ENCODE measurements at regions not wholly inside any gene's neighbourhood (a gene's known extent, or its start where the extent isn't known, plus 50 kb on each side); places are given as distances from the start of the nearest gene placed in this dataset.
"Not testable (repeated sequence)": the region's sequence is repeated elsewhere in the genome, so short reads cannot be mapped to it uniquely, and the experiment has no call there.

DNA sequence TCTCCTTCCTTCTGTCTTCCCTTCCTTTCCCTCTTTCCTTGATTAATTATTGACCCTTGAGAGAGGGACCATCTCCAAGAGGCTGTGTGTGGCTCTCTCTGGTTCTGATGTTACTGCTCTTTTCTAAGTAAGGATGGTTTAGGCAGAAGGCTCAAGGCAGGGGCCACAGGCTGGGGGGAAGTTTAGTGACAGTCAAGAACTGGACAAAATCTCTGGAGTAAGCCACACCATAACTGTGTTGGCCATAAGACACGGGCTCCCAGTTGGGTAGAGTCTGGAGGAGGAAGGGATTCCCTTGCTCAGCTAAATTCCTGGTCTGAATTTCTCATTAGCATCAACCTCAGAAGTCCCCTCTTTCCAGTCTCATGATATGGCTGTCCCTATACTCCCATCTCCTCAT lies 74.7 kb downstream of the BUD13 start:
- no peak for DNase-seq

DNA sequence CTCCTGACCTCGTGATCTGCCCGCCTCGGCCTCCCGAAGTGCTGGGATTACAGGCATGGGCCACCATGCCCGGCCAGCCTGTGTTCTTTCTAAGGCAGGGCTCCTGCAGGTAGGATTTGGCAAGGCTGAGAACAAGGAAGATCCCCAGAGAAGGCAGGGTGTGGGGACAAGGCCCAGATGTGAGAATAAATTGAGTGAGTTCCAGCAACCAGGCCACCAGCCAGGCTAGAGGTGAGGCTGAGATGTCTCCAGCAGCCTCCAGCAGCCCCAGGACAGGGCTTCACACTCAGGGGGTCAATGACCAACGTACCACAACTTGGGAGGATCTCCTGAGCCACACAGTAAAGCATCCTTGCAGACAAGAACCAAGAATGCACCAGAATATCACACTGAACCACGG lies 75.1 kb downstream of the BUD13 start:
- DNase-seq, result no peak

DNA sequence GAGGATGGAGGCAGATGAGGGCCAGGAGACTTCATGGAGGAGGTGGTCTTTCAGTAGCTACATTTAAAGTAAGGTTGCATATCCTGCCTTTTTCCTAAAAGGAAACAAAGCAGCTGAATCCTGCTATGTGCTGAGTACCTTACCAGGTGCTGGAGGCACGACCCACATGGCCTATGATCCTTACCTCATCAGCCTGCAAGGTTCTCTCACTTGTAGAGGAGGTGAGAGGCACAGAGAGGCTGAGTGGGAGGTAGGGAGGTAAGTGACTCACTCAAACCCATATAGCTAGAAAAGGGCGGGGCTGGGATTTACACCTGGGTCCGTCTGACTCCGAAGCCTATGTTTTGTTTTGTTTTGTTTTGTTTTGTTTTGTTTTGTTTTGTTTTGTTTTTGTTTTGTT lies 75.8 kb downstream of the BUD13 start:
- no peak for DNase-seq

DNA sequence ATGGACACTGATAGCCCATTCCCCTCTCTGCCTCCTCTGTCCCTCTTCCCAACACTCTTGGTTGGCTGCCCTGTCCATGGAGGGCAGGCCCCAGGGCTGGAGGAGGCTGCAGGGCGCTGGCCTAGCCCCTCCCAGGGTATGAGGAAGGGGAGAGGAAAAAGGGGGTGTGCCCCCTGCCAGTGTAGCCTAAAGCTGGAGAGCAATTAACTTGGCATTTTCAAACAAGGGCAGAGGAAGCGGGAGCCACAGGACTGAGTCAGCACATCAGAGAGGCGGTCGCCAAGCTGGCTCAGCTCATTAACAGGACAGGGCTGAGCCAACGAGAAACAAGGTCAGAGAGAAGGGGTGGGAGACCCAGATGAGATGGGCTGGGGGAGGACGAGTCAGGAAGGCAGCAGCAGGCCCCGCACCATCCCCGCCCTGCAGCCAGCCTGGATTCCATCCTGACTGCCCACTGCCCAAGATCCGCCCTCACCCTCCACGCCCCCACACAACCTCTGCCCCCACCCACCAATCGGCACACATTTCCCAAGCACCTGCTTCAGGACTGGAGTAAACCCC lies 76.3 kb downstream of the BUD13 start:
- no peak for DNase-seq

DNA sequence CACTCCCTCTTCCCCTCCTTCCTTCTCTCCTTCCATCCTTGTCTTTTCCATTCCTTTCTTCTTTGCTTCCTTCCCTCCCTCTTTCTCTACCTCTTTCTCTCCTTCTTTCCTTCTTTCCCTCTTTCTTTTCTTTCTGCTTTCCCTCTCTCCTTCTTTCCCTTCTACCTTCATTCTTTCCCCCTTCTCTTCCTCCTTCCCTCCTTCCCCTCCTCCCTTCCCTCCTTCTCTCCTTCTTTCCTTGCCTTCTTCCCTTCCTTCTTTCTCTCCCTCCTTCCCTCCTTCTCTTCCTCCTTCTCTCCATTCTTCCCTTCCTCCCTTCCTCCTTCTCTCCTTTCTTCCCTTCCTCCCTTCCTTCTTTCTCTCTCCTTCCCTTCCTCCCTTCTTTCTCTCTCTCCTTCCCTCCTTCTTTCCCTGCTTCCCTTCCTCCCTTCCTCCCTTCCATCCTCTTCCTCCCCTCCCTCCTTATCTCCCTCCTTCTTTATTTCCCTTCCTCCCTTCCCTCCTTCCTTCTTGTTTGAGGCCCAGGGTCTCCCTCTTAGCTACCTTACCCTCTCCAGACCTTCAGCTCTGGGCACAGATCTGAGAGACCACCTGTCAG lies 77.0 kb downstream of the BUD13 start:
- DNase-seq, result no peak

DNA sequence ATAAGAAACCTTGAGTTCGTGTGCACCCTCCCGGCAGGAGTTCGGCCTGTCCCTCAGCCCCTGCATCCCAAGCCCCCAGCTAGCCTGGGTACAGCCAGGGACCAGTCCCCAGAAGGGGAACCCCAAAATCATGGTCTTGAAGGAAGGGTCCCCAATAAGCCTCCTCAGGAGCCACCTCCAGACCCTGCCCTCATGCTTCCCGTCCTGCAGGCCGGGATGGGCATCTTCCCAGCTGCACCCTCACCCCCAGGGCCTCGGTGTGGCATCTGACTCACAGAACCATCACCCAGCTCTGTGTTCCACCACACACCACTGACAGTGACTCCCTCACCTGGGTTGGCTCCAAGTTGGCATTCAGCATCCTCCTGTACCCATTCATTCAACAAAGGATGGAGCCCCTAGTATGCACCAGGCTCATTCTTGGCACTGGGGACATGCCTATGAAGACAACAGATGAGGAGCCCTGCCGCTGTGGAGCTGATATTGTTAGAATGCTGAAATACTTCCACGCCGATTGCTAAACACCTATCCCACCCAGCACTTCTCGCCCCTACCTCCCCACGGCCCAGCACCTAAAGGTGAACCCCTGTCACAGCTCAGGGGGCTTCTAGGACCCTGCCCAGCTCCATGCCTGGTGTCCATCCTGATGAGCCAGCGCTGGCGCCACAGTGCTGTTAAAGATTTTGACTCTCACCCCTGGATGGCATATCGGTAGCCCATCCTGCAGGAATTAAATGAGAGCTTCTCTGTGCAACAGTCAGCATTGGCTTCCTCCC lies 77.8 kb downstream of the BUD13 start:
- DNase-seq, result no peak

- no peak for DNase-seq
Observed at GRCh38 chr11:116694349-116694725, 78.5 kb downstream of the BUD13 start.

DNA sequence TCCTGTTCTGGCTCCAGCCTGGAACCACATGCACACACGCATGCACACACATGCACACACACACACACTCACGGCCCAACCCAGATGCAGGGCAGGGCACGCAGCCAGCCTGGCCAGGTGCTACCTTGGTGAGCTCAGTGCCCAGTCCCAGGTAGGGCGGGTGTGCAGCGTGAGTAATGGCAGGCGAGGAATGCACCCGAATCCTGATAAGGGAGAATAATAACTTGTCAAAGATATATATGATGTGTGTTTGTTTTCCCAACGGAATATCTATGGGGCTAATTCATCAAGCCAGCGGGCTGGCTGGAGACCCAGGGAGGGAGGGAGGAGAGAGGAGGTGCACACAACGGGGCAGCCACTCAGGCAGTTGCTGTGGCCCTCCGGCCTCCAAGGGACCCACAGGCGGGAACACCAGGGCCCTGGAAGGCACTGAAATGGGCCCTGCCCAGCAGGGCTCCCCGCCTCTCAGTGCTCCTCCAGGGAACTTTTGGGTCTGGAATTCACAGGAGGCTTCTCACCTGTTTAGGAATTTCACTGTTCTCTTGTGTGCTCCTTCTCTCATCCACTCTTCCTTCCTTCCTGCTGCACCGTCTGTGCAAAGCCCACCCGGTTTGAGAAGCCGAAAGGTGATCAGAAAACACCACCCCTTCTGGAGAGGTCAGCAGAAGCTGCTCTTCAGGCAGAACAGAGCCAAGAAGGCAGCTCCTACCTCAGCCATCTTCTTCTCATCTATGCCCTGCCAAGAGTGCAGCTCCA lies 79.0 kb downstream of the BUD13 start:
- no peak for DNase-seq

DNA sequence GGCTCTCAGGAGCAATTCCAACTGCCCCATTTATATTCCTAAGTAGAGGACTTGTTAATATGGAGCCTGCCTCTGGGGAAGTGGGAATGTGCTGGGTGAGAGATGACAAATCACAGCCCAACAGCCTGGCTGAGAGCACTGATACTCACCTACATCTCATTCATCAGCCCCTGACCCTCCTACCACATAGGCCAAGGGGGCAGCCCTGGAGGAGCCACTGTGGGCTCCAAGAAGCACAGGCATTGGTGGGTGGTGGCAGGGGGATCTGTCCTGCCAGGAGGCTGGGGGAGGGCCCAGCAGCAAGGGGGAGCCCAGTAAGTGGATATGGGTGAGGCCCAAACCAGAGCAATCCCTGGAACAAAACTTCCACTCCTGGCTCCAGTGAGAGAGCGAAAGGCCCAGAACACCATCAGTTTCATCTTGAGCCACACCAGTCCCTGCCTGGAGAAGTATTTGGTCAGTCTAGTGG lies 79.7 kb downstream of the BUD13 start:
- no peak for DNase-seq

- no peak for DNase-seq
Observed at GRCh38 chr11:116692318-116693101, 80.3 kb downstream of the BUD13 start.

DNA sequence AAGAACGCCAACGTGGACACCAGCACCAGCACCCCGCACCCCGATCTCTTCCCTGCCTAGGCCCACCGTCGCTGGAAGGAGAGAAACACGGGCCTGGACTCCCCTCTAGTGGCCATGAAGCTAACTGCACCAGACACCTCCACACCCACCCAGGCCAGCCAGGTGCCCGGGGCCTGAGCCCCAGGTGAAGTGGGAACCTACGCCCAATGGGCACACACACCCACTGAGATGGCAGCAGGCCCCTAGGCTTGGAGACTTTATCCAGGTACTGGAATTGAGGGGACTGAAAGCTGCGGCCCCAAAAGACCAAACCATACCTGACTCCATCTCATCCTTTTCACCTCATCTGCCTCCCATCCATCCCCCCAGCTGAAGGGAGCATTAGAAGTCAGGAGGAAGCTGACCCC lies 81.0 kb downstream of the BUD13 start:
- DNase-seq, result no peak

DNA sequence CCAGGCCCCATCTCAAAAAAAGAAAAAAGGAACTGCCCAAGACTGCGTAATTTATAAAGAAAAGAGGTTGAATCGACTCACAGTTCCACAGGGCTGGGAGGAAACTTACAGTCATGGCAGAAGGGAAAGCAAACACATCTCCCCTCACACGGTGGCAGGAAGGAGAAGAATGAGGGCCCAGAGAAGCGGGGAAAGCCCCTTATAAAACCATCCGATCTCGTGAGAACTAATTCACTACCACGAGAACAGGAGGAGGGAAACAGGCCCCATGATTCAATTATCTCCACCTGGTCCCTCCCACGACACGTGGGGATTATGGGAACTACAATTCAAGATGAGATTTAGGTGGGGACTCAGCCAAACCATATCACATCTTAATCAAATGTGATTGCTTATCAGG lies 82.2 kb downstream of the BUD13 start:
- no peak for DNase-seq

DNA sequence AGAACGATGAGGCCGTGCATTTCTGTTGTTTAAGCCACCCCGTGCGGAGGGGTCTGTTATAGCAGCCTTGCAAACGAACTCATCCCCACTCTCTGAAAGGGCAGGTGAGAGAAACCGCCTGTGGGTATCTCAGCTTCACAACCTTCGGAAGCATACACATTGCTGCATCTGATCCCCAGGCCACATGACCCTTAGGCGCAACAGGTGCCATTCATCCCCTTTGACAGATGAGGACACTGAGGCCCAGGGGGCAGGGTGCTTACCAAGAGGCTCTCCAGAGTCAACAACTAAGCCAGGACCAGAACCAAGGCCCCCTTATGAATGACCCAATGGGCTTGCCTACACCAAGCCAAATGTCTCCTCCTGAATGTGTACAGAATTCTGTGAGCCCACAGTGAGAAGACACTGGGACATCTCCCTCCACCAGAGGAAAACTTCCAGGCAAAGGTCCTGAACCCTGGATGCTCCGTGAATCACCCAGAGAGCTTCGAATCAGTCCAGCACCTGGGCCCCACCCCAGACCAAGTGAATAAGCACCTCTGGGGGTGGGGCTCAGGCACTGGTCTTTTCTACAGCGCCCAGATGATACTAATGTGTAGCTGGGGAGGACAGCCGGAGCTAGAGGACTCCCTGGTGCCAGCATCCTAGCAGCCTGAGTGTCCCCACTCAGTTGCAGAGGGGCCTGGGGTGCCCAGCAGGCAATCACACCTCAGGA lies 83.2 kb downstream of the BUD13 start:
- DNase-seq, result no peak

- no peak for DNase-seq
Observed at GRCh38 chr11:116688202-116688540, 84.6 kb downstream of the BUD13 start.

- no peak for DNase-seq
Observed at GRCh38 chr11:116687458-116688201, 85.2 kb downstream of the BUD13 start.

- no peak for DNase-seq
Observed at GRCh38 chr11:116686866-116687265, 85.9 kb downstream of the BUD13 start.

GRCh38 chr11:116683982-116684381 lies 88.8 kb downstream of the BUD13 start:
- no peak for DNase-seq

GRCh38 chr11:116680349-116681125 lies 92.2 kb downstream of the BUD13 start:
- DNase-seq, result no peak

DNA sequence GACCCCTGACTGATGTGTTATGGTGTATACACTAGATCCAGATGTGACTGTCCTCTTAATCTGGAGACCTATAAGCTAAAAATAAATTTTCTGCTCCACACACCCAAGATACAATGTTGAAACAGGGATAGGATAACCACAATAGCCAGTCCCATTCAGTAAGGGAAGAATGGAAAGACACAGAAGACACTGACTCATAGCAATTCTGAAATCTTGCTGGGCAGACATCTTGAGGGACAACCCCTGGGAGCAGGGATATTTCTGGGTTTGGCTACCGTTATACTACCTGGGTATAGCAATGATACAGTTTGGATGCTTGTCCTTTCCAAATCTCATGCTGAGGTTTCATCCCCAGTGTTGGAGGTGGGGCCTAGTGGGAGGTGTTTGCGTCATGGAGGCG lies 93.9 kb downstream of the BUD13 start:
- no peak for DNase-seq

GRCh38 chr11:116667318-116667717 lies 105.5 kb downstream of the BUD13 start:
- not testable (repeated sequence) for DNase-seq
